IgD-negative memory B cell (primary cell): ENCODE measurements at regions not wholly inside any gene's neighbourhood (a gene's known extent, or its start where the extent isn't known, plus 50 kb on each side); places are given as distances from the start of the nearest gene placed in this dataset.
"Not testable (repeated sequence)": the region's sequence is repeated elsewhere in the genome, so short reads cannot be mapped to it uniquely, and the experiment has no call there.

Experiments
- H3K27ac Mint-ChIP-seq, 3 donors: one replicate each; pipeline ENCODE4 v1.8.0; 2020 to 2022; ENCODE audit warnings: mild to moderate bottlenecking in 3 of 3, mixed read lengths in 3 of 3, moderate library complexity in 1 of 3
- H3K27me3 Mint-ChIP-seq: one replicate; pipeline ENCODE4 v1.8.0; 2021; ENCODE audit warnings: mixed read lengths
- H3K36me3 Mint-ChIP-seq: one replicate; pipeline ENCODE4 v1.8.0; 2020; ENCODE audit warnings: mild to moderate bottlenecking, mixed read lengths
- H3K4me1 Mint-ChIP-seq, 3 donors: one replicate each; pipeline ENCODE4 v1.8.0; 2020 to 2022; ENCODE audit warnings: mixed read lengths in 3 of 3, mild to moderate bottlenecking in 1 of 3
- H3K4me3 Mint-ChIP-seq, 4 donors: one replicate each; pipeline ENCODE4 v1.8.0; 2020 to 2022; ENCODE audit warnings: mild to moderate bottlenecking in 4 of 4, mixed read lengths in 4 of 4, moderate library complexity in 3 of 4
- H3K9me3 Mint-ChIP-seq, 3 donors: one replicate each; pipeline ENCODE4 v1.8.0; 2020 to 2021; ENCODE audit warnings: mixed read lengths in 3 of 3, mild to moderate bottlenecking in 1 of 3

- H3K27ac Mint-ChIP-seq, result no peak overlapping the region
- peaks cover 31% of the 10 kb centered on the region for H3K27me3 Mint-ChIP-seq
- no peaks in the 10 kb centered on the region for H3K36me3 Mint-ChIP-seq
- H3K4me1 Mint-ChIP-seq, result peaks cover 11 to 18% (median 16%) of the 10 kb centered on the region in 3 donors
- H3K4me3 Mint-ChIP-seq, result no peak overlapping the region
- no peaks in the 10 kb centered on the region for H3K9me3 Mint-ChIP-seq
Measured at GRCh38 chr13:24563087-24563486, 50.5 kb upstream of the PARP4 start.

- H3K4me3 Mint-ChIP-seq, H3K36me3 Mint-ChIP-seq, H3K9me3 Mint-ChIP-seq: not testable (repeated sequence)
- H3K27me3 Mint-ChIP-seq, result peaks cover 28% of the 10 kb centered on the region
- peak overlapping the region in 1 of 3 donors; percentile 46 for H3K27ac Mint-ChIP-seq
- peaks cover 10 to 18% (median 16%) of the 10 kb centered on the region in 3 donors for H3K4me1 Mint-ChIP-seq
Measured at GRCh38 chr13:24563971-24564370, 51.4 kb upstream of the PARP4 start.

- peaks cover 19% of the 10 kb centered on the region for H3K27me3 Mint-ChIP-seq
- H3K36me3 Mint-ChIP-seq, result no peaks in the 10 kb centered on the region
- H3K4me1 Mint-ChIP-seq, result peaks cover 10 to 16% (median 15%) of the 10 kb centered on the region in 3 donors
- H3K27ac Mint-ChIP-seq, result peak overlapping the region; percentile 9 to 56 (median 20)
- no peaks in the 10 kb centered on the region for H3K9me3 Mint-ChIP-seq
- peak overlapping the region in 2 of 4 donors; percentile 36 to 67 for H3K4me3 Mint-ChIP-seq
Measured at GRCh38 chr13:24564881-24565280, 52.3 kb upstream of the PARP4 start.

GRCh38 chr13:24567593-24567992 is 55.0 kb upstream of the PARP4 start:
- H3K4me1 Mint-ChIP-seq, result peaks cover 10 to 16% (median 15%) of the 10 kb centered on the region in 3 donors
- not testable (repeated sequence) for H3K9me3 Mint-ChIP-seq, H3K36me3 Mint-ChIP-seq, H3K4me3 Mint-ChIP-seq, H3K27ac Mint-ChIP-seq
- H3K27me3 Mint-ChIP-seq, result peaks cover 14% of the 10 kb centered on the region

GRCh38 chr13:24574847-24575246 is 62.3 kb upstream of the PARP4 start:
- Mint-ChIP-seq H3K4me3 (no peak overlapping the region), H3K9me3 (peaks cover 5 to 12% (median 10%) of the 10 kb centered on the region in 3 donors), H3K27me3 (peaks cover 15% of the 10 kb centered on the region), H3K27ac (no peak overlapping the region), H3K4me1 (no peaks in the 10 kb centered on the region), H3K36me3 (no peaks in the 10 kb centered on the region)

GRCh38 chr13:24580315-24580714 is 67.7 kb upstream of the PARP4 start:
- H3K27me3 Mint-ChIP-seq, result peaks cover 13% of the 10 kb centered on the region
- not testable (repeated sequence) for H3K36me3 Mint-ChIP-seq, H3K4me3 Mint-ChIP-seq, H3K4me1 Mint-ChIP-seq, H3K27ac Mint-ChIP-seq
- peaks cover 5 to 11% (median 8%) of the 10 kb centered on the region in 3 donors for H3K9me3 Mint-ChIP-seq

- H3K27me3 Mint-ChIP-seq, H3K9me3 Mint-ChIP-seq, H3K27ac Mint-ChIP-seq, H3K36me3 Mint-ChIP-seq, H3K4me1 Mint-ChIP-seq, H3K4me3 Mint-ChIP-seq: not testable (repeated sequence)
Measured at GRCh38 chr13:24581578-24581977, 69.0 kb upstream of the PARP4 start.

GRCh38 chr13:24591697-24592096 is 79.1 kb upstream of the PARP4 start:
- not testable (repeated sequence) for H3K9me3 Mint-ChIP-seq, H3K4me1 Mint-ChIP-seq, H3K27me3 Mint-ChIP-seq, H3K36me3 Mint-ChIP-seq, H3K27ac Mint-ChIP-seq
- H3K4me3 Mint-ChIP-seq, result peak overlapping the region in 1 of 4 donors; percentile 7

GRCh38 chr13:24597906-24598670 is 82.1 kb upstream of the ATP12A start:
- not testable (repeated sequence) for H3K27me3 Mint-ChIP-seq, H3K36me3 Mint-ChIP-seq, H3K9me3 Mint-ChIP-seq, H3K27ac Mint-ChIP-seq
- Mint-ChIP-seq H3K4me3 (peak overlapping the region in 1 of 4 donors; percentile 52), H3K4me1 (peaks cover 12 to 27% (median 22%) of the 10 kb centered on the region in 3 donors)

GRCh38 chr13:24599019-24599791 is 81.0 kb upstream of the ATP12A start:
- H3K4me1 Mint-ChIP-seq, result peaks cover 12 to 27% (median 22%) of the 10 kb centered on the region in 3 donors
- H3K9me3 Mint-ChIP-seq, result peaks cover 1 to 14% (median 4%) of the 10 kb centered on the region in 3 donors
- H3K27me3 Mint-ChIP-seq, H3K36me3 Mint-ChIP-seq: not testable (repeated sequence)
- H3K4me3 Mint-ChIP-seq, result peak overlapping the region in 2 of 4 donors; percentile 67 to 77
- H3K27ac Mint-ChIP-seq, result peak overlapping the region in 1 of 3 donors; percentile 36

GRCh38 chr13:24605923-24606372 is 74.3 kb upstream of the ATP12A start:
- Mint-ChIP-seq H3K4me3 (no peak overlapping the region), H3K4me1 (peaks cover 2 to 9% (median 4%) of the 10 kb centered on the region in 3 donors), H3K36me3 (peaks cover 1% of the 10 kb centered on the region), H3K27me3 (peaks cover 2% of the 10 kb centered on the region), H3K9me3 (peaks cover 3 to 15% (median 4%) of the 10 kb centered on the region in 3 donors), H3K27ac (peak overlapping the region in 1 of 3 donors; percentile 34)

GRCh38 chr13:24606486-24607170 is 73.6 kb upstream of the ATP12A start:
- Mint-ChIP-seq H3K9me3 (peaks cover 3 to 15% (median 4%) of the 10 kb centered on the region in 3 donors), H3K27ac (peak overlapping the region in 1 of 3 donors; percentile 34), H3K27me3 (peaks cover 2% of the 10 kb centered on the region), H3K4me1 (peaks cover 0 to 6% (median 2%) of the 10 kb centered on the region in 3 donors), H3K36me3 (peaks cover 1% of the 10 kb centered on the region), H3K4me3 (peak overlapping the region in 1 of 4 donors; percentile 32)

- Mint-ChIP-seq H3K4me3 (peak overlapping the region in 1 of 4 donors; percentile 21), H3K9me3 (no peaks in the 10 kb centered on the region), H3K27me3 (no peaks in the 10 kb centered on the region), H3K36me3 (no peaks in the 10 kb centered on the region), H3K4me1 (peaks cover 0 to 2% (median 0%) of the 10 kb centered on the region in 3 donors), H3K27ac (no peak overlapping the region)
Measured at GRCh38 chr13:24610956-24611355, 69.3 kb upstream of the ATP12A start.

- Mint-ChIP-seq H3K4me1 (peaks cover 0 to 2% (median 0%) of the 10 kb centered on the region in 3 donors), H3K36me3 (no peaks in the 10 kb centered on the region), H3K9me3 (no peaks in the 10 kb centered on the region), H3K4me3 (no peak overlapping the region), H3K27me3 (no peaks in the 10 kb centered on the region), H3K27ac (no peak overlapping the region)
Measured at GRCh38 chr13:24612726-24613125, 67.5 kb upstream of the ATP12A start.

GRCh38 chr13:24613128-24613527 is 67.1 kb upstream of the ATP12A start:
- no peaks in the 10 kb centered on the region for H3K36me3 Mint-ChIP-seq
- peaks cover 0 to 2% (median 0%) of the 10 kb centered on the region in 3 donors for H3K9me3 Mint-ChIP-seq
- no peak overlapping the region for H3K4me3 Mint-ChIP-seq
- H3K27ac Mint-ChIP-seq, result no peak overlapping the region
- H3K27me3 Mint-ChIP-seq, result no peaks in the 10 kb centered on the region
- H3K4me1 Mint-ChIP-seq, result peaks cover under 1 to 6% (median 4%) of the 10 kb centered on the region in 3 donors
